ENCODE measurements at regions not wholly inside any gene's neighbourhood (a gene's known extent, or its start where the extent isn't known, plus 50 kb on each side); places are given as distances from the start of the nearest gene placed in this dataset.

DNA sequence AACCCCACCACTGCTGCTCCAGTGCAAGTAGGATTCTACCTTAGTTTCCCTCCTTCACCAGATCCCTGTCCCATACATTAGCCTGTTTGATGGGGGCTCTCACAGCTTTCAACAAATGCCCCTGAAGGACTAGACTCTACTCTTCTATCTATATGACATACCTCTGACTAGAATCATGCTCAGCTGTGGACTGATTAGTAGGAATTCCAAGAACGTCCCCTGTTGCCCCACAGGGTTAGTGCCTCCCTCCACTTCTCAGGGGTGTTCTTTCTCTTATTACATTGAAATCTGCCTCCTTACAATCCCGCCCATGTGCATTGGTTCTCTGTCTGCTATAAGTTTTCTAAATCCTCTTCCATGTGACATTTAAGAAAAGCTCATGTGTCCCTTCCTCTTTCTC lies 375.9 kb upstream of the DUSP10 start:
- ATAC-seq (ENCODE audit: low FRiP score) (no peak), DNase-seq (ENCODE audit: low spot score) (no peak)
- TF ChIP-seq, protein P1, sequence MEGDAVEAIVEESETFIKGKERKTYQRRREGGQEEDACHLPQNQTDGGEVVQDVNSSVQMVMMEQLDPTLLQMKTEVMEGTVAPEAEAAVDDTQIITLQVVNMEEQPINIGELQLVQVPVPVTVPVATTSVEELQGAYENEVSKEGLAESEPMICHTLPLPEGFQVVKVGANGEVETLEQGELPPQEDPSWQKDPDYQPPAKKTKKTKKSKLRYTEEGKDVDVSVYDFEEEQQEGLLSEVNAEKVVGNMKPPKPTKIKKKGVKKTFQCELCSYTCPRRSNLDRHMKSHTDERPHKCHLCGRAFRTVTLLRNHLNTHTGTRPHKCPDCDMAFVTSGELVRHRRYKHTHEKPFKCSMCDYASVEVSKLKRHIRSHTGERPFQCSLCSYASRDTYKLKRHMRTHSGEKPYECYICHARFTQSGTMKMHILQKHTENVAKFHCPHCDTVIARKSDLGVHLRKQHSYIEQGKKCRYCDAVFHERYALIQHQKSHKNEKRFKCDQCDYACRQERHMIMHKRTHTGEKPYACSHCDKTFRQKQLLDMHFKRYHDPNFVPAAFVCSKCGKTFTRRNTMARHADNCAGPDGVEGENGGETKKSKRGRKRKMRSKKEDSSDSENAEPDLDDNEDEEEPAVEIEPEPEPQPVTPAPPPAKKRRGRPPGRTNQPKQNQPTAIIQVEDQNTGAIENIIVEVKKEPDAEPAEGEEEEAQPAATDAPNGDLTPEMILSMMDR (IDR thresholded peaks at IDR 0.05), result no peak

DNA sequence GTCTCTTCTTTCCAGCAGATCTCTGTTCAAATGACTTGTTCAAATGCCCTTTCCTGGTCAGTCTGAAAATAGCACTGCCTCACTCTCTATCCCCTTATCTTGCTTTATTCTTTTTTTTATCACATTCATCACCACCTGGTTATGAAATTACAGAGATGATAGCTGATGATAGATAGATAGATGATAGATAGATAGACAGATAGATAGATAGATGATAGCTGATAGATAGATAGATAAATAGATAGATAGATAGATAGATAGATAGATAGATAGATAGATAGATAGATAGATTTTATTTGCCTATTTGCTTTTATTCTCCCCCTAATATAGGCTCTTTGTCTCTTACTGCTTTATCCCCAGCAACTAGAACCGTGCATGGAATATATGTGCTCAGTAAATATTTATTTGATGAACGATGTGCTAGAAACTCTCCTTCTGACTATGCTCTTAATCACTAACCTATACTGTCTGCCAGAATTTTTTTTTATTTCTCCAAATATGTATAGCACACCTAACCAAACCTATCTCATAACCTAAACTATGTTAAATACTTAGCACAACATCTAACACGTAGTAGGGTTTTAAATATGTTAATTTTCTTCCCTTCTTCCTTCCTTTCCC lies 372.8 kb upstream of the DUSP10 start:
- no peak for DNase-seq (ENCODE audit: low spot score)
- ATAC-seq (ENCODE audit: low FRiP score), result no peak
- TF ChIP-seq, protein P1 (IDR thresholded peaks at IDR 0.05), result no peak

DNA sequence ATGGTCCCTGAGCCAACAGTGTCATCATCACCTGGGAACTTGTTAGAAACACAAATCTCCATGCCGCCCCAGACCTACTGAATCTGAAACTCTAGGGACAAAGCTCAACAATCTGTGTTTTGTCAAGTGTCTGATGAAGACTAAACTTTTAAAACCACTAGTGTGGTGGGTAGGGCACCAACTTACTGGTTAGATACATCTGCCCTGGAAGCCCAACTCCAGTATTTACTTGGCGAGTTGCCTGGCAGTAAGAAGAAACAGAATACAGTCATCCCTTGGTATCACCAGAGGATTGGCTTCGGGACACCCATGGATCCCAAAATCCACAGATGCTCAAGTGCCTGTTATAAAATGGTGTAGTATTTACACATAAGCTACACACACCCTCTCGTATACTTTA lies 367.9 kb upstream of the DUSP10 start:
- ATAC-seq (ENCODE audit: low FRiP score) (no peak), DNase-seq (ENCODE audit: low spot score) (no peak)
- TF ChIP-seq, protein P1 (IDR thresholded peaks at IDR 0.05), result no peak

DNA sequence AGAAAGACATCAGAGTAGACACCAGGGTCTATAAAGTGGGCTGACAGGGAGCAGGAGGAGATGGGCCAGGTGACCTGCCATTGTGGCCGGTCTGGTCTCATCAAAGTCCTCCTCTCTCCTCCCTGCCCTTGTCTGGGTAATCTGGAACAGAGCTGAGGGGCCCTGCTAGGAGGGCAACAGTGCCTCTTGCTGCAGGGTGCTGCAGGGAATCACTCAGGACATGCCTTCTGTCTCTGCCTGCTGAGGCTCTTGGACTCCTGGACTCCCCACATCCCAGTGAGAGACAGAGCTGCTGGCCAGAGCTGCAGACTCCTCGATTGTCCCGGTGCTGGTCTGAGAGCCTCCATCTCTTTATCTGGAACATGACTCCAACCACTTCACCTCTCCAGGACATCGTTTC lies 366.1 kb upstream of the DUSP10 start:
- no peak for DNase-seq (ENCODE audit: low spot score)
- ATAC-seq (ENCODE audit: low FRiP score), result no peak
- TF ChIP-seq, protein P1 (IDR thresholded peaks at IDR 0.05), result no peak

DNA sequence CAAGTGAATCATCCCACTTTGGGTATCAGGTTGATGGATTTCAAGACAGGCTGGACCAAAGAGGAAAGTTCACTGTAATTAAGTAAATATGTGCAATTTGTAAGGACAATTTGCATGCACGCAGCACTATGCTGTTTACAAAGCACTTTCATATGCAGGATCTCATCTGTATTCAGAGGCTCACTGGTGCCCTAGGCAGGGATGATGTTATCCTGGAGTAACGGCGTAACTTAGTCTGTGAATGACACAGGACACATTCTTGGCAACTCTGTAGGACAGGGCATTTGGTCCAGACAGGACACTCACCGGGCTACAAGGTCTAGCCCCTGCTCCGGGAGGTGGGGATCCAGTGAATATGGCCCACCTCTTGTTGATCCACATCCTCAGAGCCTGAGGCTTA lies 365.4 kb upstream of the DUSP10 start:
- ATAC-seq (ENCODE audit: low FRiP score) (no peak), DNase-seq (ENCODE audit: low spot score) (no peak)
- TF ChIP-seq, protein P1 (IDR thresholded peaks at IDR 0.05), result no peak

DNA sequence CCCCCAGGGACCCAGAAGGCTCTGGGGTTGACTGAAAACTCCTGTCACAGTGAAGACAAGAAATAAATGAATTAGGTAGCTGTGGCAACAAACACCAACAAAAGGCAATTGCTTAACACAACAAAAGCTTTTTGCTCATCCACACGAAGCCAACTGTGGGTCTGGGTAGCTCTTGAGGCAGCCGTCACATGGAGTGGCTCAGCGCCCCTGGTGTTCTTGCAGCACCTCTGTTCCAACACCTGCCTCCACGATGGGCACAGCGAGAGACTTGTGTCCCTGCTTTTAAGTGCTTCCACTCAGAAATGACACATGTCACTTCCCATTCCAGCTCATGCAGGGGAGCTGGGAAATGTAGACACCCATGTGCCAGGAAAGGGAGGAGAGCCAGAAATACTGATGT lies 364.5 kb upstream of the DUSP10 start:
- no peak for DNase-seq (ENCODE audit: low spot score)
- no peak for ATAC-seq (ENCODE audit: low FRiP score)
- TF ChIP-seq, protein P1 (IDR thresholded peaks at IDR 0.05), result no peak

DNA sequence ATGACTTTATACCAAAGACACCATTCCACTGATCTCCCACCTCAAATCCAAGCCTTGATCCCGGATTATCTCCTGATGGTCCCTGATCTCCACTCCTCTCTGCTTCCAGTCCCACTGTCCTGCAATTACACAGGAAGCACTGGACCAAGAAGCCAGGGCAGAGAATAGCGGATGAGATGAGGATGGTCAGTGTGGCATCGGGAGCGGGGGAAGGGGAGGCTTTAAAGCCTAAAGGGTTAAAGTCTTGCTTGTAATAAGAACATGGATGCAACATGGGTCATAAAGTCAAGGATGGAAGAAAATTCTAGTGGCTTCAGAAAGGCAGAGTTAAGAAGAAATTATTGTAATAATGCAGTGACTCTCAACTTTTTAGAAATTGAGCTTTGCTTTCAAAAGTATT lies 364.0 kb upstream of the DUSP10 start:
- no peak for DNase-seq (ENCODE audit: low spot score)
- no peak for ATAC-seq (ENCODE audit: low FRiP score)
- TF ChIP-seq, protein P1 (IDR thresholded peaks at IDR 0.05), result no peak

Measured in omental fat pad (tissue), 3 donors.